ENCODE measurements at regions not wholly inside any gene's neighbourhood (a gene's known extent, or its start where the extent isn't known, plus 50 kb on each side); places are given as distances from the start of the nearest gene placed in this dataset.

DNA sequence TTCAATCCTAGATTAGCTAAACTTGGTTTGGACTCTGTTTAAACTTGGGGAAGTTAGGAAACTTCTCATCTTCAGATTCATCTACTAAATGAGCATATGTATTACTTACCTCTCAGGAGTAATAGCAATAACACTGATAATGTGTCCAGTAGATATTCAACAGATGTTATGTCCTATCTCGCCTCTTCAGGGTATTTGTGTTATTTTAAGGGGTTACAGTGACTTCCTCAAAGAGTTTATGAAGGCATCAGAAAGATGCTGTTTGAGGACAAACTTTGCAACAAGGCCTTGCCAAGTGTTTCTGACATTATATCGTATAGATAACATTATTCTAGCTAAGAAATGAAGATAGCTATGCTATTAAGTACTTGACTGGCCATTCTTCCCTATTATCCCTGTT, 522.3 kb downstream of the IGSF11 start:
- TF ChIP-seq FOXK2 (conservative IDR thresholded peaks at IDR 0.05 in 1 of 2, IDR thresholded peaks at IDR 0.05 in 1 of 2; ENCODE audit: low read depth in 2 of 2) (no peak), CXXC5 (CRISPR knock-in tag; IDR thresholded peaks at IDR 0.05) (no peak), NFRKB (IDR thresholded peaks at IDR 0.05; ENCODE audit: low read depth) (no peak), ZNF699 (CRISPR knock-in tag; IDR thresholded peaks at IDR 0.05; ENCODE audit: insufficient replicate concordance) (no peak), TEAD2 (tag; IDR thresholded peaks at IDR 0.05) (no peak), JUNB (CRISPR knock-in tag; conservative IDR thresholded peaks at IDR 0.05) (no peak)
- TF ChIP-seq, protein P1, sequence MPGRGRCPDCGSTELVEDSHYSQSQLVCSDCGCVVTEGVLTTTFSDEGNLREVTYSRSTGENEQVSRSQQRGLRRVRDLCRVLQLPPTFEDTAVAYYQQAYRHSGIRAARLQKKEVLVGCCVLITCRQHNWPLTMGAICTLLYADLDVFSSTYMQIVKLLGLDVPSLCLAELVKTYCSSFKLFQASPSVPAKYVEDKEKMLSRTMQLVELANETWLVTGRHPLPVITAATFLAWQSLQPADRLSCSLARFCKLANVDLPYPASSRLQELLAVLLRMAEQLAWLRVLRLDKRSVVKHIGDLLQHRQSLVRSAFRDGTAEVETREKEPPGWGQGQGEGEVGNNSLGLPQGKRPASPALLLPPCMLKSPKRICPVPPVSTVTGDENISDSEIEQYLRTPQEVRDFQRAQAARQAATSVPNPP (IDR thresholded peaks at IDR 0.05; ENCODE audit: borderline replicate concordance, insufficient read depth, insufficient read length) = no peak

All from K562 (cell line).